CD4-positive, alpha-beta T cell treated with Interferon gamma for 1 hour (primary cell): ENCODE measurements at regions not wholly inside any gene's neighbourhood (a gene's known extent, or its start where the extent isn't known, plus 50 kb on each side); places are given as distances from the start of the nearest gene placed in this dataset.

Experiments used
- DNase-seq: peaks from one replicate; pipeline ENCODE4 v3.0.0-alpha.2; 2020

- DNase-seq: no peak
Measured at GRCh38 chr20:4511776-4512175, 174.5 kb upstream of the PRNP start.

- no peak for DNase-seq
Measured at GRCh38 chr20:4509825-4510522, 176.3 kb upstream of the PRNP start.

- no peak for DNase-seq
Measured at GRCh38 chr20:4508773-4509172, 177.5 kb upstream of the PRNP start.

- DNase-seq: no peak
Measured at GRCh38 chr20:4507288-4507719, 179.0 kb upstream of the PRNP start.

- DNase-seq: no peak
Measured at GRCh38 chr20:4504814-4505213, 181.4 kb upstream of the PRNP start.

GRCh38 chr20:4502756-4503155, 183.5 kb upstream of the PRNP start:
- DNase-seq: no peak

GRCh38 chr20:4493386-4493785, 192.9 kb upstream of the PRNP start:
- no peak for DNase-seq

- DNase-seq: no peak
Measured at GRCh38 chr20:4491643-4492042, 194.6 kb upstream of the PRNP start.

GRCh38 chr20:4490606-4491280, 195.5 kb upstream of the PRNP start:
- no peak for DNase-seq

- no peak for DNase-seq
Measured at GRCh38 chr20:4490045-4490444, 196.2 kb upstream of the PRNP start.

- no peak for DNase-seq
Measured at GRCh38 chr20:4488407-4489339, 197.6 kb upstream of the PRNP start.

- DNase-seq: no peak
Measured at GRCh38 chr20:4484379-4484997, 201.8 kb upstream of the PRNP start.

- no peak for DNase-seq
Measured at GRCh38 chr20:4483961-4484360, 202.3 kb upstream of the PRNP start.

- DNase-seq: no peak
Measured at GRCh38 chr20:4483486-4483885, 202.8 kb upstream of the PRNP start.

GRCh38 chr20:4480104-4480503, 206.2 kb upstream of the PRNP start:
- DNase-seq: no peak

GRCh38 chr20:4476903-4477500, 209.3 kb upstream of the PRNP start:
- DNase-seq: no peak

- no peak for DNase-seq
Measured at GRCh38 chr20:4472906-4473305, 213.3 kb upstream of the PRNP start.

- DNase-seq: no peak
Measured at GRCh38 chr20:4471221-4471620, 215.0 kb upstream of the PRNP start.

GRCh38 chr20:4470375-4470774, 215.9 kb upstream of the PRNP start:
- DNase-seq: no peak

- DNase-seq: no peak
Measured at GRCh38 chr20:4469910-4470309, 216.3 kb upstream of the PRNP start.

GRCh38 chr20:4468114-4468513, 218.1 kb upstream of the PRNP start:
- no peak for DNase-seq

GRCh38 chr20:4465855-4466545, 216.9 kb upstream of the ADRA1D start:
- DNase-seq: no peak
